Mesendoderm (in vitro differentiated cells): ENCODE measurements at regions not wholly inside any gene's neighbourhood (a gene's known extent, or its start where the extent isn't known, plus 50 kb on each side); places are given as distances from the start of the nearest gene placed in this dataset.

Source experiments
- DNase-seq: peaks from one replicate; pipeline ENCODE4 v3.0.0; 2013
- H2AK5ac ChIP-seq: 2 replicates; pipeline ENCODE4 v1.6.1; 2013; ENCODE audit warnings: low read length, inconsistent platforms
- H2BK120ac ChIP-seq: 2 replicates; pipeline ENCODE4 v1.6.1; 2013; ENCODE audit warnings: low read depth, mild to moderate bottlenecking, low read length, moderate library complexity, mixed read lengths
- H2BK15ac ChIP-seq: replicated peaks from 2 replicates; pipeline ENCODE4 v1.6.1; 2013; ENCODE audit warnings: low read depth, mild to moderate bottlenecking, moderate library complexity
- H2BK5ac ChIP-seq: 2 replicates; pipeline ENCODE4 v1.6.1; 2013; ENCODE audit warnings: low read length, inconsistent platforms
- H3K18ac ChIP-seq: 2 replicates; pipeline ENCODE4 v1.6.1; 2013; ENCODE audit warnings: mild to moderate bottlenecking, low read length, mixed read lengths
- H3K23ac ChIP-seq: one replicate; pipeline ENCODE4 v1.6.1; 2013; ENCODE audit warnings: low read length
- H3K27ac ChIP-seq: 2 replicates; pipeline ENCODE4 v1.5.1; 2013; ENCODE audit warnings: low read depth, mild to moderate bottlenecking, inconsistent platforms, low read length, moderate library complexity
- H3K27me3 ChIP-seq: 2 replicates; pipeline ENCODE4 v1.6.1; 2013; ENCODE audit warnings: low read length, control low read depth, mild to moderate bottlenecking, inconsistent platforms; ENCODE audit not compliant: insufficient read depth, poor library complexity
- H3K36me3 ChIP-seq: 2 replicates; pipeline ENCODE4 v1.6.1; 2013; ENCODE audit warnings: low read length, inconsistent platforms; ENCODE audit not compliant: control insufficient read depth, insufficient read depth
- H3K4ac ChIP-seq: one replicate; pipeline ENCODE4 v1.6.1; 2013; ENCODE audit warnings: low read depth, mild to moderate bottlenecking, low read length, moderate library complexity
- H3K4me1 ChIP-seq: 2 replicates; pipeline ENCODE4 v1.6.1; 2013; ENCODE audit warnings: low read depth, low read length, inconsistent platforms; ENCODE audit not compliant: control insufficient read depth
- H3K4me2 ChIP-seq: 2 replicates; pipeline ENCODE4 v1.6.1; 2013; ENCODE audit warnings: low read length
- H3K4me3 ChIP-seq: 2 replicates; pipeline ENCODE4 v1.5.1; 2013; ENCODE audit warnings: mild to moderate bottlenecking, low read length
- H3K56ac ChIP-seq: one replicate; pipeline ENCODE4 v1.6.1; 2013; ENCODE audit warnings: low read length
- H3K79me1 ChIP-seq: 2 replicates; pipeline ENCODE4 v1.6.1; 2013; ENCODE audit warnings: low read length, inconsistent platforms
- H3K79me2 ChIP-seq: 2 replicates; pipeline ENCODE4 v1.6.1; 2013; ENCODE audit warnings: mild to moderate bottlenecking, low read length; ENCODE audit not compliant: control insufficient read depth, insufficient read depth
- H3K9ac ChIP-seq: 2 replicates; pipeline ENCODE4 v1.6.1; 2013; ENCODE audit warnings: low read length, inconsistent platforms
- H4K5ac ChIP-seq: one replicate; pipeline ENCODE4 v1.6.1; 2013; ENCODE audit warnings: low read length
- H4K8ac ChIP-seq: one replicate; pipeline ENCODE4 v1.6.1; 2013; ENCODE audit warnings: low read depth, mild to moderate bottlenecking, control low read depth, low read length, moderate library complexity
- WGBS: extraction: QIAGEN DNeasy Blood & Tissue Kit; methylation state at CpG from one replicate; pipeline ENCODE4 v1.1.7; 2013; ENCODE audit warnings: low lambda C conversion rate, missing lambda C conversion rate; ENCODE audit not compliant: insufficient coverage; ENCODE audit errors: extremely low coverage; 5-methylcytosine and 5-hydroxymethylcytosine counted together

- no peak overlapping the region for H3K23ac ChIP-seq
- H3K27ac ChIP-seq, result no peak overlapping the region
- no peaks in the 10 kb centered on the region for H3K4me1 ChIP-seq
- DNase-seq, result no peak
- no peak overlapping the region for H3K18ac ChIP-seq
- no peak overlapping the region for H4K8ac ChIP-seq
- no peak overlapping the region for H2BK120ac ChIP-seq
- H3K27me3 ChIP-seq, result no peaks in the 10 kb centered on the region
- H3K4ac ChIP-seq, result no peak overlapping the region
- no peak overlapping the region for H4K5ac ChIP-seq
- no peak overlapping the region for H2BK15ac ChIP-seq
- H3K4me2 ChIP-seq, result no peak overlapping the region
- H3K79me1 ChIP-seq, result no peaks in the 10 kb centered on the region
- H2BK5ac ChIP-seq, result no peak overlapping the region
- H2AK5ac ChIP-seq, result no peak overlapping the region
- no peaks in the 10 kb centered on the region for H3K36me3 ChIP-seq
- no CpG with 5 or more reads among the region's 1 CpG for WGBS
- H3K4me3 ChIP-seq, result no peak overlapping the region
- no peak overlapping the region for H3K56ac ChIP-seq
- H3K79me2 ChIP-seq, result no peaks in the 10 kb centered on the region
- no peak overlapping the region for H3K9ac ChIP-seq
Measured at GRCh38 chr1:69511426-69512192, 56.1 kb upstream of the LRRC7 start.

GRCh38 chr1:69513601-69514000, 54.1 kb upstream of the LRRC7 start:
- Histone ChIP-seq H3K18ac (no peak overlapping the region), H3K27ac (no peak overlapping the region), H3K23ac (no peak overlapping the region), H3K36me3 (no peaks in the 10 kb centered on the region), H3K4me3 (no peak overlapping the region), H3K4me2 (no peak overlapping the region), H3K9ac (no peak overlapping the region), H2BK120ac (no peak overlapping the region), H2BK5ac (no peak overlapping the region), H2AK5ac (no peak overlapping the region), H3K79me2 (no peaks in the 10 kb centered on the region), H3K27me3 (no peaks in the 10 kb centered on the region), H4K5ac (no peak overlapping the region), H3K4me1 (no peaks in the 10 kb centered on the region), H2BK15ac (no peak overlapping the region), H3K79me1 (no peaks in the 10 kb centered on the region), H3K4ac (no peak overlapping the region), H3K56ac (no peak overlapping the region), H4K8ac (no peak overlapping the region)
- DNase-seq, result no peak
